Thyroid gland (tissue), 4 donors: ENCODE measurements at regions not wholly inside any gene's neighbourhood (a gene's known extent, or its start where the extent isn't known, plus 50 kb on each side); places are given as distances from the start of the nearest gene placed in this dataset.

ENCODE experiments used
- POLR2A ChIP-seq, 2 donors: fragments of 450-650 bp; IDR thresholded peaks; one replicate each; pipeline ENCODE4 v1.6.1; 2017; ENCODE audit warnings: antibody characterized with exemption in 2 of 2, mild to moderate bottlenecking in 2 of 2, moderate library complexity in 1 of 2
- TF ChIP-seq, protein P1 (sequence below), 6 experiments: fragments of 200-600 bp in 3 of 6; fragments of 450-650 bp in 3 of 6; sonication (generic) in 3 of 6; IDR thresholded peaks; one replicate each; pipeline ENCODE4 v1.5.1; 2016 to 2019; ENCODE audit warnings: antibody characterized with exemption in 6 of 6, mild to moderate bottlenecking in 2 of 6, inconsistent platforms in 1 of 6, moderate library complexity in 1 of 6

DNA sequence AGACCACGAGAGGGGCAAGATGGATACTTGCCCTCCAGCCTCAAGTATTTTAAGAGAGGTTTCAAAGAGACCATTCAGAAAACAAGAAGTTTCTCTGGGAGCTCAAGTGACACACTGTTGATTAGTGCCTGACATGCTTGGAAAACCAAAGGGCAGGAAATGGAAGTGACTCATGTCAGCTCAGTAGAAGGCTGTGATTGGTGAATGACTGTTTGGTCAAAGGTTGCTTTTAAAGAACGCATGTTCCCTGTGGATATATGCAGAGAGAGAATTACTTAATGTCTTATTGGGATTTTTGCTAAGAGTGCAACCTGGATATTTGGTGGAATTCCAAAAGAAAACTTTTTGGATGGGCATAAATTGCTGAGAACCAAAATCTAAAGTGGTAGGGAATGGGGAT is 549.9 kb downstream of the XIRP2 start:
- TF ChIP-seq, protein P1, sequence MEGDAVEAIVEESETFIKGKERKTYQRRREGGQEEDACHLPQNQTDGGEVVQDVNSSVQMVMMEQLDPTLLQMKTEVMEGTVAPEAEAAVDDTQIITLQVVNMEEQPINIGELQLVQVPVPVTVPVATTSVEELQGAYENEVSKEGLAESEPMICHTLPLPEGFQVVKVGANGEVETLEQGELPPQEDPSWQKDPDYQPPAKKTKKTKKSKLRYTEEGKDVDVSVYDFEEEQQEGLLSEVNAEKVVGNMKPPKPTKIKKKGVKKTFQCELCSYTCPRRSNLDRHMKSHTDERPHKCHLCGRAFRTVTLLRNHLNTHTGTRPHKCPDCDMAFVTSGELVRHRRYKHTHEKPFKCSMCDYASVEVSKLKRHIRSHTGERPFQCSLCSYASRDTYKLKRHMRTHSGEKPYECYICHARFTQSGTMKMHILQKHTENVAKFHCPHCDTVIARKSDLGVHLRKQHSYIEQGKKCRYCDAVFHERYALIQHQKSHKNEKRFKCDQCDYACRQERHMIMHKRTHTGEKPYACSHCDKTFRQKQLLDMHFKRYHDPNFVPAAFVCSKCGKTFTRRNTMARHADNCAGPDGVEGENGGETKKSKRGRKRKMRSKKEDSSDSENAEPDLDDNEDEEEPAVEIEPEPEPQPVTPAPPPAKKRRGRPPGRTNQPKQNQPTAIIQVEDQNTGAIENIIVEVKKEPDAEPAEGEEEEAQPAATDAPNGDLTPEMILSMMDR (IDR thresholded peaks at IDR 0.05), result no peak
- TF ChIP-seq POLR2A (IDR thresholded peaks at IDR 0.05), result no peak
